ENCODE measurements at regions not wholly inside any gene's neighbourhood (a gene's known extent, or its start where the extent isn't known, plus 50 kb on each side); places are given as distances from the start of the nearest gene placed in this dataset.
"Not testable (repeated sequence)": the region's sequence is repeated elsewhere in the genome, so short reads cannot be mapped to it uniquely, and the experiment has no call there.

DNA sequence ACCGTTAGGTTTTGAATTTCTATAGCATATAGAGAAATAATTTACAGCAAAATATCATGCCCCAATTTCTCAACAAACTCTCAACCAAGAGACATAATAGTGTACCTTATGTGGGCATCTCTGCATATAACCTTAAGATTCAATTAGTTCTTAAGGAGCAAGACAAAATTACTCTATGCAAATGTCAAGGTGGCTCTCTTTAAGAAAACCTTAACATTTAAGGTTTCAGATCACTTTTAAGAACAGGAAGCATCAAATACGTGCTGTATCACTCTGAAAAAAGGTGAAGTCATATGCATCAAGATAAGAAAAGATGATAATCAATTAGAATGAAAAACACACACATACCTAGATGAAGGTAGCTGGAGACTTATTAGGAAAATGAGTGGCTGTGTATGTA, 728.0 kb downstream of the FLRT2 start:
- no peak for DNase-seq (ENCODE audit: low read depth in 3 of 3)

DNA sequence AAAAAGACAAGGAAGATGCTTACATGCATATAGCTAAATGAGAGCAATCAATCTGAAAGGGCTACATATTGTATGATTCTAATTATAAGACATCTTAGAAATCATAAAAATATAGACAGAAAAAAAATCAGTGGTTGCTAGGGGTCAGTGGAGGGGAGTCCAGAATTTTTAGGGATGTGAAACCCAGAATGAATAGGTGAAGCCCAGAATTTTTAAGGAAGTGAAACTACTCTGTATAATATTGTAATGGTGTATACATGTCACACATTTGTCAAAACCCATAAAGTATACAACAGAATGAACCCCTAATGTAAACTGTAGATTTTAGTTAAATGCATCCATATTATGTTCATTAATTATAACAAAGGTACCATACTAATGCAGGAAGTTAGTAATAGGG, 713.2 kb downstream of the FLRT2 start:
- DNase-seq (ENCODE audit: low read depth in 3 of 3), result no peak

DNA sequence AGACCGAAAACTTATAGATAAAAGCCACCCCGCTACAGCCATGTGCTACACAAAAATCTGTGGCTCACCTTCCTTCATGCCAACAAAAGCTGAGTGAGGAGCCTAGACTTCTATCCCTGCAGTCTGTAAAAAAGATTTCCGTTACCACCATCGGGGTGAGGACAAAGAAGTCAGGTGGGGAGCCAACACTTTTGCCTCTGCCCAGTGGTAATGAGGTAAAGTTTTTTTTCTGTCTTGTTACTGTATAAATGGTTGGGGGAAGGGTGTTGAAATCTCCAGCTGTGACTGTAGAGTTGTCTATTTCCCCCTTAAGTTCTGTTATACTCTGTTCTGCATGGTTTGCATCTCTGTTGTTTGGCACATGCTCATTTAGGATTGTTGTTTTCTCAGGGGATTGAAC, 707.8 kb downstream of the FLRT2 start:
- DNase-seq (ENCODE audit: low read depth in 3 of 3), result no peak

DNA sequence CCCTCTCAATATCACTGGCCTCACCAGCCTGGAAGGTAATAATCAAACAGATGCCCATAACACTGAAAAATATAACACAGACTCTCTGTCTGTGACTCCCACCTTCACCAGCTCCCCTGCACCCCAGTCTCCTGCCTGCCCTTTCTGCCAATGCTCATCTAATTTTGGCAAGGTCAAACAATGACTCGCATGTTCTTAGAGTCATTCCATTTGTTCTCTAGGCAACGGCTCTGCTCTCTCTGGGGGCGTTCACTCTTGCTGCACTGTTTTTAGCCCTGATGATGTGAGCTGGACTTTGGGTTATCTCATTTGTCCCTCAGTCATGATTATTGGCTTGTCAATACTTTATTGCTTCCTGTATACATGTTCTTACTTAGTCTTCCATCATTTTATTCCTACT, 691.8 kb downstream of the FLRT2 start:
- DNase-seq (ENCODE audit: low read depth in 3 of 3), result no peak

DNA sequence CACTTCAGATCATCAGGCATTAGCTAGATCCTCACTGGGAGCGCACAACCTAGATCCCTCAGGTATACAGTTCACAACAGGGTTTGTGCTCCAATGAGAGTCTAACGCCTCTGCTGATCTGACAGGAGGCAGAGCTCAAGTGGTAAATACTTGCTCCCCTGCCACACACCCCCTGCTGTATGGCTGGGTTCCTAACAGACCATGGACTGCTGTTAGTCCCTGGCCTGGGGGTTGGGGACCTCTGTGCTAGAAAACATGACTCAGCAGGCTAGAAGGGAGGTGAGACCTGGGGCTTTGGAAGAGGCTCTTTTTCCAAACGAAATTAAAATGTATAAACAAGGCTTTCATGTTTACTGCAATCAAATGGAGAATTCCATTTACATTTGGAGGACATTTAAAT, 691.1 kb downstream of the FLRT2 start:
- no peak for DNase-seq (ENCODE audit: low read depth in 3 of 3)

DNA sequence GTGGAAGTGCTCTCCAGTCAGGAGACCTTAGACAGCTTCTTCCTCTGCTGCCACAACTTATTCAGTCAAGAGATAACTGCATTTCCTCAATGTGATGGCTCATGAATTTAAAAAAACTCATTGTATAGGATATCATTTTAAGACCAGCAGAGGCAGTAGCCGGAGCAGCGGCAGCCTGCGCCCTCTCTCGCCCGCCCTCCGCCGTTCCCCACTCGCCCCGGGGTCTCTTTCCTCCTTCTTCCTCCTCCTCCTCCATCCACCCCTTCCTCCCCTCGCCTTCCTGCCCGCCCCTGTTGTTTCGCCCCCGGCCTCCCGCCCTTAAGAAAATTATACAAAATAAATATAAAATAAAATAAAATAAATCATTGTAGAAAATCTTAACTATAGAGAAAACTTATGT, 687.6 kb downstream of the FLRT2 start:
- no peak for DNase-seq (ENCODE audit: low read depth in 3 of 3)

DNA sequence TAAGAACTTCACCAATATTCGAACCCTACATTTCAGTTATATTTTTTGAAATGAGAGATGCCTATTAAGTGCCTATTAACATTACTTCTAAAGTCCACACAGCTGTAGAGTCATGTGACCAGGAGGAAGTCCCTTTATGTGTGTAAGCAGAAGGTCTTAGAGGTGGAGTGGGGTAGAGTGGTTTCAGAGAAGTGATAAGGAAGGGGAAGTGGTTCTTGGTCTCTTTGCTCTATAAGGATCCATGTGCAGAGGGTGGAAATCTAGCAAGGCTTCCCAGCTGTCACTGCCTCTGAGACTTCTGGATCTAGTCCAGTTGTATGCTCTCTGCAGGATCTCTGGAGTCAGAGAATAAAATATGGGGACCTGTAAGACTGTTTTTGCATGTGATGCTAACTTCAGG, 673.9 kb downstream of the FLRT2 start:
- DNase-seq (ENCODE audit: low read depth in 3 of 3), result no peak

DNA sequence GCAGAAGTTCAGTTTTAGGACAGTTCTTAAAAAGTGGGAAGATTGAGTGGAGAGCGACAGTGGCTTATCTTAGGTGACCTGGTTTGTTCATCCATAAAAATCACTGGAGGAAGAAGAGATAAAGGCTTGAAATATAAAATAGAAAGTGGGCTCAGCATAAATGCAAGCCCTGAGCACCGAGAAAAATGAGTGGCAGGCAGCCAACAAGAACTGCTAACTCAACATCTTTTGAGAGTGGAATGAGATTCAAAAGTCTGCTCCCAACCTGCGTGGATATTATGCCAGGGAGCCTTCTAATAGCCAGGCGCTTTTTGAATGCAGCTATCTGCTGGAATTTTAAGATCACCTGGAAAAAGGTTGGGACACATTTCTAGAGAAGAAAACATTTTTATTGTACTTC, 666.5 kb downstream of the FLRT2 start:
- DNase-seq (ENCODE audit: low read depth in 3 of 3), result no peak

DNA sequence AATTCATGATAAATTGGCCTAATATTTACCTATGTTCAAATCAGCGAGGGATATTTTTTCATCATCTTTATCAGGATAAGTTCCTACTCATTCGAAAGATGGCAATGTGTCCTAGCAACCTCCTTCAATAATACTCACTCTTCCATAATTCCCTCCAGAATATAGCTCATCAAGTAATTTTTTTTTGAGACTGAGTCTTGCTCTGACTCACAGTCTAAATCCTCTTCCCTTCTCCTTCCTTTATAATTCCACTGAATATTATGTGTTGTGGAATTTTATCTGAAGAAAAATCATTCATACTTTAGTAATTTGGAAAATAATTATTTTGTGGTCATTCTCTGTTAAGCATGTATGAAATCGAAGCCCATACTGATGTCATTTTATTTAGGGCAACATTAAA, 663.8 kb downstream of the FLRT2 start:
- no peak for DNase-seq (ENCODE audit: low read depth in 3 of 3)

DNA sequence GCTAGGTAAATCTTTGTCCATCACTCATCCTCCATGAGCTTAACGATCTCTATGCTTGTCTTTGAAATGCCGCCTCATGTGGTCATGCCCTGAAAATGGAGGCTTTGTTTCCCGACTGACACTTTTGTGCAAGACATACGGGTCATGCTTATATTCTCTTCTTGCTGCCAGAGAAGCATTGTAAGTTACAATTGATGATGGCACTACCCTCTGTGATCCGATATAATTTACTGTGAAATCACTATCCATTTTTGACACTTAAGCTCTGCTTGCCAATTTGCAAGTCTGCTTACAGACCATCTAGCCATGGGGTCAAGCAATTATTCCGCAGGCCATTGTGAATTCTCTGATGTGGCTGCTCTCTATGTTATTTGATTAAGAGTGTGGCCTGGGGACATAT, 650.0 kb downstream of the FLRT2 start:
- no peak for DNase-seq (ENCODE audit: low read depth in 3 of 3)

DNA sequence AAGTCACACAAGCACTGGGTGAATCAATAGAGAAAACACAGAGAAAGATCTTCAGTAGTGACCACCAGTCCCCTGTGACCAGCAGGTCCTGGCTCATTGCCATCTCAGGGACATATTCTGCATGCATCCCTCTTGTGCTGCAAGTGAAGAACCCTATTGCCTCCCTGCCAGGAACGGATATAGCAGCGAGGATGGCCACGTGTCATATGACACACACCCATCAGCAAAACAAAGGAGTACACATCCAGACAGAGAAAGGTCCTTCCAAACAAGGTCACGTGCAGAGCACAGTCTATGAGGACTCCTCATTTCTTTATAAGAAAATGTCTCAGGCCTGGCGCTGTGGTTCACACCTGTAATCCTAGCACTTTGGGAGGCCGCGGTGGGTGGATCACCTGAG, 638.4 kb downstream of the FLRT2 start:
- no peak for DNase-seq (ENCODE audit: low read depth in 3 of 3)

DNA sequence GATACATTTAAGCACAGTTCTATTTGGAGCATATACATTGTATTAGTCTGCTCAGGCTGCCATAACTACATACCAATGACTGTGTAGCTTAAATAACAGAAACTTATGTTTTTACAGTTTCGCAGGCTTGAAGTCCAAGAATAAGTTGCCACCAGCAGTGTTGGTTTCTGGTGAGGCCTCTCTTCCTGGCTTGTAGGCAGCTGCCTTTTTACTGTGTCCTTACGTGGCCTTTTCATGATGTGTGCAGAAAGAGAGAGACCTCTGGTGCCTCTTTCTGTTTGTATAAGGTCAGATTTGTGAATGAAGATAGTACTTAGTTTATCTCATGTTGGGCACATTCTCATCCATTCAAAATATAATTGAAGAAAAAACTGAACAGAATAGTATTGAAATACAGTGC, 636.6 kb downstream of the FLRT2 start:
- DNase-seq (ENCODE audit: low read depth in 3 of 3), result no peak

DNA sequence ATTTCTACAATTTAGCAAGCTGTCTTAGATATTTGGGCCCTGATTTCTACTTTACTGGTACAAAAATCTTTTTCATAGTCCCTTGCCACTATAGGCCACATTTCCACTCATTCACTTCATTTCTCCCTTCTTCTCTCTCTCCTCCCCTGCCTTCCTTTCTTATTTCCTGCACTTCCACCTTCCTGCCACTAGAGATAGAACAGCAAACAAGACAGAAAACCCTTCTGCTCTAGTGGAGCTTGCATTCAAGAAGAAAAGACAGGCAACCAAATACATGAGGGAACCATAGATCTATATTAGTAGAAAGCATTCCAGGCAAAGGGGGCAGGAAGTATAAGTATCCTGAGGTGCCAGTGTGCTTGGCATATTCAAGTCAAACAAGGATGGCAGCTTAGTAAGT, 623.5 kb downstream of the FLRT2 start:
- no peak for DNase-seq (ENCODE audit: low read depth in 3 of 3)

DNA sequence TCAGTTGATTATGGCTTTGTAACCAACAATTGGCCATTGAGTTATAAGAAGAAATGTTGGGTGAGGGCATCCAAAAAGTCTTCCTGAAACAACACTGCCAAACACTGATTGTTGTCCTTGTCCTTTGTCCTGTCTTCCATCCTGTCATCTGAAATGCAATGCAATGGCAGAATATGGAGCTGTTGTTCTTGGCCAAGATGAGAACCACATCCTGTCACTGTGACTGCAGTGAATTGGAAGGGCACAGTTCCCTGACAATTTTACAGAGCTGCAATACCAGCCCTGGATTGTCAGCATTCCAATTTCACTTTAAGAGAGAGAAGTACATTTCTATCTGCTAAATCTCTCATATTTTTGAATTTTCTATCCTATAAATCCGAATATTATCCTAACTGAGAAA, 613.3 kb downstream of the FLRT2 start:
- no peak for DNase-seq (ENCODE audit: low read depth in 3 of 3)

DNA sequence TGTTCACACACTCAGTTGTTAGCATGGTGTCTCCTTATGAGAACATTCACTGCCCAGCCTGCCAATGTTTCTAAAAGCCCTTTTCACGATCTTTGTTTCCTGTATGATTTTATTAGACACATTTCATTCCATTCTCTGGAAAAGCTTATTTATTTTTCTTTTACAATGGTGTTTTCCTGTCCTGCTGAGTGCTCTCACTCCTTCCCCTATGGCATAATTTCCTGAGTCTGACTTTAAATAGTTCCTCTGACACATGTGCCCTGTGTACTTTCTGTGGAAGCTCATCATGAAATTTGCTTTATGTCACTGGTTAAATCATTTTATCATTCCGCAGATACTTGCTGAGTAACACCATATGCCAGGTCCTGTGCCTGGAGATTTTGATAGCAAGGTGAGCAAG, 612.0 kb downstream of the FLRT2 start:
- DNase-seq (ENCODE audit: low read depth in 3 of 3), result no peak

DNA sequence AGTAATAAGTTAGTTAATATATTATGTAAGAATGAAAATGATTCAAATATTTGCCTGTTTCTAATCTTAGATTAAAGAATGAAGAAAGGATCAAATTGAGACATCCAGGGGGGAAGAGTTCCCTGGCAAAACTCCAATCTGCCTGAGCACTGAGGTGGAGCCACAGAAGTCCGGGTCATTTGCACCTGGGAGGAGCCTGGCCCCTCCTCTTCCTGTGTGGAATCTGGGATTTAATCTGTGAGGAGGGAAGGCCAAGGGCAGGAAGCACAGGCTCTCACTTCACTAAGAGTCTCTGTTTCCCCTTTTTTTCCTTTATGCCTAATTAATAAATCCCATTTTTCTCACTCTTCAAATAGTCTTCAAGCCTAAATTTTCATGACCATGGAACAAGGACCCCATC, 599.5 kb downstream of the FLRT2 start:
- no peak for DNase-seq (ENCODE audit: low read depth in 3 of 3)

DNA sequence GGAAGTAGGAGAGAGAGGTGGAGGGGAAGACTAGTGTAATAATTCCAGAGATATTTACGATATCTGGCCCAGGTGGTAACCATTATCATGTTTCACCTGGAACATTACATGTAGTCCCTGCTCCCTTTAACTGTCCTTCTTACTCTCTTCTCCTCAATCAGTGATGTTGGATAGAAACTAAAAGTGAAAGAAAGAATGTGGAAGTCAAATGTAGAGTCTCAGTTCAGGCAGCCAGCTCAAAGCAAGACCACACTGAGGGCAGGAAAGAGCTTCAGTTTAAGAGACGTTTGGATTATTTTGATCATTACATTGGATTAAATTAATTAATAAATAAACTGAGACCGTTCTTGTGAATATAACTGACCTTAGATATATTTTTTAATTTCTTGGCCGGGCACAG, 594.4 kb downstream of the FLRT2 start:
- no peak for DNase-seq (ENCODE audit: low read depth in 3 of 3)

DNA sequence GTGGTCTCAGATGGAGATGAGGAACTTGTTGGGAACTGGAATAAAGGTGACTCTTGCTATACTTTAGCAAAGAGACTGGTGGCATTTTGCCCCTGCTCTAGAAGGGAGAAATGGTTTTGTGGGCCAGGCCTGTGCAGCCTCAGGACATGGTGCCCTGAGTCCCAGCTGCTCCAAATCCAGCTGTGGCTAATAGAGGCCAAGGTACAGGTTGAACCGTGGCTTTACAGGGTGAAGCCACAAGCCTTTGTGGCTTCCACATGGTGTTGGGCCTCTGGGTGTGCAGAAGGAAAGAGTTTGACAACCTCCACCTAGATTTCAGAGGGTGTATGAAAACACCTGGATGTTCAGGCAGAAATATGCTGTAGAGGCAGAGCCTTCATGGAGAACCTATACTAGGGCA, 586.0 kb downstream of the FLRT2 start:
- DNase-seq (ENCODE audit: low read depth in 3 of 3), result no peak

DNA sequence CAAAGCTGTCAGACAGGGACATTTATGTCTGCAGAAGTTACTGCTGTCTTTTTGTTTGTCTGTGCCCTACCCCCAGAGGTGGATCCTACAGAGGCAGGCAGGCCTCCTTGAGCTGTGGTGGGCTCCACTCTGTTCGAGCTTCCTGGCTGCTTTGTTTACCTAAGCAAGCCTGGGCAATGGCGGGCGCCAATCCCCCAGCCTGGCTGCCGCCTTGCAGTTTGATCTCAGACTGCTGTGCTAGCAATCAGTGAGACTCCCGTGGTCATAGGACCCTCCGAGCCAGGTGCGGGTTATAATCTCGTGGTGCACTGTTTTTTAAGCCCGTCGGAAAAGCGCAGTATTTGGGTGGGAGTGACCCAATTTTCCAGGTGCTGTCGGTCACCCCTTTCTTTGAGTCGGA, 580.9 kb downstream of the FLRT2 start:
- DNase-seq (ENCODE audit: low read depth in 3 of 3), result not testable (repeated sequence)

DNA sequence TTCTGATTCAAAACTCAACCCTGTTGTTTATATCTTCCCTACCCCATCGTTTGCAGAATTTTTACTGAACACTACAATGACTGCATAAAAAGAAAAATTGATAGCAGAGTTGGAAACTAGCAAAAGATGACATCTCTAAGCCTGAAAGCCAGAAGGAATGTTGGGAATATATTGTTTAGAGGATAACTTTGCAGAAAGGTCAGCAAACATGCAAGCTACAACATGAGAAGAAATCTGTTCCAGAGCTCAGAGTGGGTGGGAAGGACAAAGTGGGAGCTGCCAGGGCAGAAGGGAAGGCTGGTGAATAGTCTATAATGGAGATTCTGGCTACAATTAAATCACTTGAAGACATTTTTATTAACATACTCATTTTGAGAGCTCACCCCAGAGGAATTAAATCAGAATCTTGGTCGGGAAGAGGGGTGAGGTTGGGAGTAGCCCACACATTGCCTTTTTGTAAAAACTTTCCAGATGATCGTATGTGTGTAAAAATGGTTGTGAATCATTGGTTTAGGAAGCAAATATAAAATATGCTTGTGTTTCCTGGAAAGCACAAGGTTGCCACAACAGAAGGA, 574.8 kb downstream of the FLRT2 start:
- no peak for DNase-seq (ENCODE audit: low read depth in 3 of 3)

DNA sequence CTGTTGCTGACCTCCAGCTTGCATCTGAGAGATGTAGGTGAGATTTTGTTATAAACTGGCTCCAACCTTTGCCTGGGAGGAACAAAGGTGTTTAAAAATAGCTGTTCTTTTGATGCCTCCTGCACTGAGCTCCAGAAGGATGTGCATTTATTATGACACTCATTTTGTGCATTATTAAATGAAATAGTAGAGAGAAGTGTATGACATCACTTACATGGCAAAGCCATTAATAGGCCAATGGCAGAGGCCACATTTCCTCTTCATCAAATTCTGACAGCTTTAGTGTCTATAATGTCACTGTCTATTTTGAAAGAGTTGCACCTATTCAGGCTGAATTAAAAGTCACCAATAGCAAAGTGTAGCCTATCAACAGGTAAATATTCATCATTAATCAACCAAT, 564.6 kb downstream of the FLRT2 start:
- DNase-seq (ENCODE audit: low read depth in 3 of 3), result no peak

DNA sequence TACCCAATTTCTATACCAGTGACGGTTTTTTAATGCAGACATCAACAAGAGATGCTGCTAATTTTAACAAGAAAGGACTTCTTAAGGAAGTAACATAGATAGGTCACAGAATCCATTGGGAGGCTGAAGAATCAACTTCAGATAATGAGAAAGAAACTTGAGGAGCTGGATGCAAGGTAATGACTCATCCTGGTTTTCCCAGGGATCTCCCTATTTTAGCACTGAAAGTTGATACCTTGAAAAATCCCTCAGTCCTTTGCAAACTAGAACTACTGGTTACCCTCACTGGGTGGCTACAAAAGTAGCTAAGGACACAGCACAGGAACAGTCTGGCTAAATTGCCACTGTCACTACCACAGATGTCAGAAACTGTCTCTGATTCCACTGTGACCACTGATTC, 561.9 kb downstream of the FLRT2 start:
- no peak for DNase-seq (ENCODE audit: low read depth in 3 of 3)

DNA sequence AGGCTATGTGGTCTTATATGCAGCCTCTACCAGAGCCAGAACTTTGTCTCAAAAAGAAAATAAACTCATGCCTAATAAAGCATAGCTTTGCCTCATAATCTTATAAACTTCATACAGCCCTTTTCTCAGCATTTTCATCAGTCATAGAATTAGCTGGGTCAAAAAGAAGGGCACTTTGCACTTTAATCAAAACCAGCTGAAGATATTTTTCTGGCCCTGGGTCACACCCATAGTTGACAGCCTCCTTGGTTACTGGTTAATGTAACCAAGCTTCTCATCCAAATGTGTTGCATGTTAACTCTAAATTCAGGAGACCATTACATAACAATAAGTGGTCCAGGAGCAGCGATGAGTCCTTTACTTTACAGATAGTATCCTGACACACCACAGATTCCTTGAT, 558.2 kb downstream of the FLRT2 start:
- no peak for DNase-seq (ENCODE audit: low read depth in 3 of 3)

DNA sequence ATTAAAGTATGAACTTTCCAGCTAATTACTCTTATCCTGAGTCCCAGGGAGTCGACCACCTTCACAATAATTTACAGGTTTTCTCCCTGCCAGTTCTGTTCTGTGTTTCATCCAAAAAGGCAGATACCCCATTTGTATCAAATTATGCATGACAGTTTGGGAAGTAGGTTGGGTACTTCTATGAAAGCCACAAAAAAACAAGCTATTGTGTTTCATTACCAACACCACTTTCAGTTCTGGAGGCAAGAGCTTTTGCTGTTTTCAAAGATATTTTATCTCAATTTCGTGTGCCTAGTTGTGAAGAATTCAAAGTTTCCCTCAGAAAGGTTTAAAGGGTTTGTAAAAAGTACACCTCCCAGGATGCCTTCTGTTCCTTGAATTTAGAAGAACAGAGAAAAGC, 557.4 kb downstream of the FLRT2 start:
- no peak for DNase-seq (ENCODE audit: low read depth in 3 of 3)

DNA sequence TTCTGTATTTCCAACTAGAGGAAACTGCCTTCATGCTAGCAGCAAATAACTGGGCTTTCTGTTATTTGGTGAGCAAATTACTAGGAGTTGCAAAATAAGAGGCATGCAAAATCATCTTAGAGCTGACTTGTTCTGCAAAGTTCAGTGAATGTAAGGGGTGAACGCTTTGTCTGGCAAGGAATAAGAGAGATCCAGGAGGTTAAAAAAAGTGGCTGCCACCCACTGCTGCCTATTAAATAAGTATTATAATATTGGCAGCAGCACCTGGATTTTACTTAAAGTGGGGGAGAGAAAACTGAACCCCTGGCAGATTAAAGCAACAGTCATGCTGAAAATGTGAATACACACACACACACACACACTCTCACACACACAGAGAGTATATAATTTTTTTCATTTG, 557.0 kb downstream of the FLRT2 start:
- no peak for DNase-seq (ENCODE audit: low read depth in 3 of 3)
